WI38 (cell line): ENCODE measurements at regions not wholly inside any gene's neighbourhood (a gene's known extent, or its start where the extent isn't known, plus 50 kb on each side); places are given as distances from the start of the nearest gene placed in this dataset.

Experiments used
- H3K4me3 ChIP-seq: 2 replicates; pipeline ENCODE4 v1.5.1; 2011; ENCODE audit warnings: low read depth, mild to moderate bottlenecking, control low read depth, low read length
- TF ChIP-seq, protein P1 (sequence below): IDR thresholded peaks from 2 replicates; pipeline ENCODE4 v1.5.1; 2012; ENCODE audit warnings: low read depth, mild to moderate bottlenecking, control low read depth, low read length

DNA sequence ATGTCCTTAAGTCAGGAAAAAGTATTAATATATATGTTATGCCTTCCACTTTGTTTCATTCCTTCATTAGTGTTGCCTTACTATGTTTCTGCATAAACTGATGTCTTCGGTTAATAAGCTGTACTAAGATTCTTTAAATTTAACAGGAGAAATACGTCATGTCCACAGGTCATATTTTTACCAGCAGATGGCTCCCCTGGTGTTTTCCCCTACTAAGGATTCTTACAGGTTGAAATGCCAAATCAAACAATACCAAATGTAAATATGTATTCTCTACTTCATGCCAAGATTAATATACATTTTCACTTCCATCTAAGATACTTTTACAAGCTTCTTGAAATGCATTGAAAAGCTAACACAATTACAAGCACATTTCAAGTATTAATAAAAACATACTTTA lies 1602.1 kb downstream of the SI start:
- TF ChIP-seq, protein P1, sequence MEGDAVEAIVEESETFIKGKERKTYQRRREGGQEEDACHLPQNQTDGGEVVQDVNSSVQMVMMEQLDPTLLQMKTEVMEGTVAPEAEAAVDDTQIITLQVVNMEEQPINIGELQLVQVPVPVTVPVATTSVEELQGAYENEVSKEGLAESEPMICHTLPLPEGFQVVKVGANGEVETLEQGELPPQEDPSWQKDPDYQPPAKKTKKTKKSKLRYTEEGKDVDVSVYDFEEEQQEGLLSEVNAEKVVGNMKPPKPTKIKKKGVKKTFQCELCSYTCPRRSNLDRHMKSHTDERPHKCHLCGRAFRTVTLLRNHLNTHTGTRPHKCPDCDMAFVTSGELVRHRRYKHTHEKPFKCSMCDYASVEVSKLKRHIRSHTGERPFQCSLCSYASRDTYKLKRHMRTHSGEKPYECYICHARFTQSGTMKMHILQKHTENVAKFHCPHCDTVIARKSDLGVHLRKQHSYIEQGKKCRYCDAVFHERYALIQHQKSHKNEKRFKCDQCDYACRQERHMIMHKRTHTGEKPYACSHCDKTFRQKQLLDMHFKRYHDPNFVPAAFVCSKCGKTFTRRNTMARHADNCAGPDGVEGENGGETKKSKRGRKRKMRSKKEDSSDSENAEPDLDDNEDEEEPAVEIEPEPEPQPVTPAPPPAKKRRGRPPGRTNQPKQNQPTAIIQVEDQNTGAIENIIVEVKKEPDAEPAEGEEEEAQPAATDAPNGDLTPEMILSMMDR = no peak
- H3K4me3 ChIP-seq = no peak overlapping the region

GRCh38 chr3:163474766-163475165 lies 1603.5 kb downstream of the SI start:
- TF ChIP-seq, protein P1 = no peak
- no peak overlapping the region for H3K4me3 ChIP-seq

DNA sequence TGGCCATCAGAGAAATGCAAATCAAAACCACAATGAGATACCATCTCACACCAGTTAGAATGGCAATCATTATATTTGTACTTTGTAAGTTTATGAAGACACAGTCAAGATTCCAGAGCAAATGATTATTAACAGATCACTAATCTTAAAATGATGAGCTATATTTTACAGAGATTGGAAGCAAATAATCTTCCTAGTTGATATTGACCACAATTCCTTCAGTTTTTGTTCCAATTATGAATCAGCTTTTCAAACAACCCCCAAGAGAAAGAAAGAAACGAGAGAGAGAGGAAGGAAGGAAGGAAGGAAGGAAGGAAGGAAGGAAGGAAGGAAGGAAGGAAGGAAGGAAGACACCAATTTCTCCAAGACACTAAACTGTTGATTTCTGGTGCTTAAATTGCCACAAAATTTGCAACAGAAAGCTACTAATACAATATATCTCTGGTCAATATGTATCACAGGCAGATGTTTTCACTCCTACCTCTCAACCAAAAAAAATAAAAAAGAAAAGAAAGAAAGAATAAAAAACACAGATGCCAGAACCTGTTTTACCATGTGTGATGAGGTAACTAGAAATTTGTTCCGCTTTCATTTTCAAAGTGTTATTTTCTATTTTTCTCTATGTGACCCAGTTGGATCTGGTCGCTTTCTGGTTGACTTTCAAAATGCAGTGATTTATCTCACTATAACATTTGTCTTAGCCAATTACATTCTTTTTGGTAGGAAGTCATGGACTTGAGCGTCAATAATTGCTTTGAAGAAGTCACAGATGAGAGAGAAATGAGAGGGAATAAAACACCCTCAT lies 1609.6 kb downstream of the SI start:
- TF ChIP-seq, protein P1 = no peak
- H3K4me3 ChIP-seq = no peak overlapping the region

GRCh38 chr3:163462446-163462845 lies 1615.8 kb downstream of the SI start:
- TF ChIP-seq, protein P1 = no peak
- no peak overlapping the region for H3K4me3 ChIP-seq

DNA sequence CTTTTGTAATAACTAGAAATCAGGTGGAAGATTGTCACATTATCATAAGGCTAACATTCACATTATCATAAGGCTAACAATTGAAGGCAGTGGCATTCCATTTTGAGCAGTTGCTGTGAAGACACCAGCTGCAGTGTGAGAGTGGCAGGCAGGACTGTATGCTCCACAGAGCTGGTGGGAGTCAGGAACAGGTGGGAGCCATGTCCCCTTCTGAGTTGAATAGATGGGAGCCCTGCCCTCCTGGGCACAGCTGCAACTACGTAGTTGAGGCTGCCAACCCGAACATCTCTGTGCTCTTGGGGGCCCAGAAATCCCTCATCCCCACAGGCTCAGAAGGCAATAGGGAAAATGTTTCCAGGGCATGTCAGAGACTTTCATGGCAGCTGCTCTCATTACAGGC lies 1627.6 kb downstream of the SI start:
- H3K4me3 ChIP-seq = no peak overlapping the region
- TF ChIP-seq, protein P1 = no peak

GRCh38 chr3:163438760-163439159 lies 1639.5 kb downstream of the SI start:
- TF ChIP-seq, protein P1 = no peak
- H3K4me3 ChIP-seq = no peak overlapping the region

GRCh38 chr3:163422671-163423070 lies 1655.6 kb downstream of the SI start:
- H3K4me3 ChIP-seq = no peak overlapping the region
- TF ChIP-seq, protein P1 = no peak
